Motor neuron (in vitro differentiated cells): ENCODE measurements at regions not wholly inside any gene's neighbourhood (a gene's known extent, or its start where the extent isn't known, plus 50 kb on each side); places are given as distances from the start of the nearest gene placed in this dataset.
"Not testable (repeated sequence)": the region's sequence is repeated elsewhere in the genome, so short reads cannot be mapped to it uniquely, and the experiment has no call there.

Experiments
- ATAC-seq, 8 experiments: fragments of 200-7000 bp; cut with Tn5 transposase; replicated peaks in 6 of 8; 2 replicates each; pipeline ENCODE4 v1.8.0; 2021; ENCODE audit warnings: mild to moderate bottlenecking in 8 of 8, moderate library complexity in 8 of 8
- H3K27ac ChIP-seq, 2 donors: fragments of 250-450 bp; sonication (Bioruptor Pico); 2 replicates each; pipeline ENCODE4 v1.9.0; 2021; ENCODE audit warnings: antibody characterized with exemption in 2 of 2, mild to moderate bottlenecking in 2 of 2, moderate library complexity in 1 of 2
- H3K4me1 ChIP-seq, 2 donors: fragments of 250-450 bp; sonication (Bioruptor Pico); replicated peaks in 1 of 2; 2 replicates each; pipeline ENCODE4 v1.6.1; 2021; ENCODE audit warnings: antibody characterized with exemption in 2 of 2, mild to moderate bottlenecking in 2 of 2, moderate library complexity in 1 of 2
- H3K4me3 ChIP-seq, 5 donors: fragments of 250-450 bp; sonication (Bioruptor Pico); 2 replicates each; pipeline ENCODE4 v1.9.0; 2021; ENCODE audit warnings: antibody characterized with exemption in 5 of 5, mild to moderate bottlenecking in 5 of 5, moderate library complexity in 4 of 5
- WGBS, 10 experiments: fragments of 450-650 bp; shearing (Covaris generic); methylation state at CpG; one replicate each; pipeline ENCODE4 v1.0.0; 2022; 5-methylcytosine and 5-hydroxymethylcytosine counted together
- in situ Hi-C, 9 experiments: fragments of 400-800 bp; cut with MboI; loops; one replicate each; pipeline ENCODE4 v1.15.0; 2021; ENCODE audit warnings: low sequenced_read_pairs in 9 of 9, low pct_unique_long_range_greater_than_20kb in 2 of 9; ENCODE audit not compliant: unreplicated experiment in 9 of 9

DNA sequence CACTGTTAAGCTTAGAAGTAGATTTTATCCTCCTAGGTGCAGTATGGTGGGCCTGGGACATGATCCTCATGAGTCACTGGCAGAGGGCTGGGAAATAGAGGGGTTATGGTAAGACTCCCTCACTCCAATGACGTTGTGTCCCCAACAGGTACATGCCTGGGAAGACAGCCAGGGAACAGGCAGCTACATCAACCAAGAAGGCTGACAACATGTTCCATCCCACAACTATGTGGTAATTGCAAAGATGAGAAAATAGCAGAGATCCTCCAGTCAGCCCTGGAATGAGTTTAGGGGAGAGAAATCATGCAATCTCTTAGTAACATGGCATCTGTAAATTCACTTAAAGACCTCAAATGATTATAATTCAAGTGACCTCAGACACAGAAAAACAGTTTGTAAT lies 114.4 kb upstream of the LIFR start:
- Histone ChIP-seq H3K27ac (no peak overlapping the region), H3K4me3 (no peak overlapping the region), H3K4me1 (no peaks in the 10 kb centered on the region)
- 20 to 83% (median 80%) methylated on average over 1 of the region's 1 CpG; no CpG with 5 or more reads in 6 of the 10 experiments for WGBS, 10 experiments
- no peak for ATAC-seq
- in situ Hi-C loops, result loop anchor here in 3 of 9 experiments (25.0 kb wide), 2 partner anchors 109 to 234 kb away; partner anchors contain the start of gene LIFR (in 3 of the 3)

DNA sequence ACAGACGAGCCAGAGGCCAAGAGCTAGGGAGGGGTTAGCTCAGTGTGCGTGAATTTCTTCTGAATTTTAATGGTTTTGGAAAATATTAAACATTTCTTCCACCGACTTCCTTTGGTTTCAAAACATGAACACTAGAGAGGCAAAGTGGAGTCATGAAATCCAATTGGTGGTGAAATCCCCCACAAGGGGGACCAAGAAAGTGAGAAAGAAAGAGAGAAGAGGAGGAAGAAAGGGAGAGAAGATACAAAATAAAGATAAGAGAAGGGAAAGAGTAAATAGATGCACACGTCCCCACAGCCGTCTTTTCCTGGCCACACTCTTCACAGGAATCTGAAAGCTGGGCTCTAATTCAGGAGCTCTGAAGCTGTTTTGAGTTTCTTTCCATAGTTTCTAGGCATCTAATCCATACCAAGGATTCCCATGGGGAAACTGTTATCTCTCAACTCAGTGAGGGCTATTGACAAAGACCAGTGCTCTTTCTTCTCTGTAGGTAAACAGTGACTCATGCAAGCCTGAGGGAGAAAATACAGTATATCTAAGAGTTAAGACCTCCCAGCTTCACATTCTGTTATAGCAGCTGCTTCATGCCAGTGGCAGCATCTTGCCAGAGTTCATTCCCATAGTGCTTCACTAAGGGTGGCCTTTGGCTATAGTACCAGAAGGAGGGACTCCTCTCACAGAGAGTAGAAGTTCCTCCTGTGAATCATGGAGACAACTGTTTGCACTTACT lies 115.8 kb upstream of the LIFR start:
- ATAC-seq, result peak in 3 of 8 experiments; percentile 5 to 87 (median 44)
- Histone ChIP-seq H3K4me1 (no peaks in the 10 kb centered on the region), H3K27ac (no peak overlapping the region), H3K4me3 (no peak overlapping the region)
- in situ Hi-C loops, result loop anchor here in 3 of 9 experiments (25.0 kb wide), 2 partner anchors 110 to 235 kb away; partner anchors contain the start of gene LIFR (in 3 of the 3)
- 62 to 100% (median 80%) methylated on average over 1 to 5 of the region's 5 CpGs; no CpG with 5 or more reads in 1 of the 10 experiments for WGBS, 10 experiments

DNA sequence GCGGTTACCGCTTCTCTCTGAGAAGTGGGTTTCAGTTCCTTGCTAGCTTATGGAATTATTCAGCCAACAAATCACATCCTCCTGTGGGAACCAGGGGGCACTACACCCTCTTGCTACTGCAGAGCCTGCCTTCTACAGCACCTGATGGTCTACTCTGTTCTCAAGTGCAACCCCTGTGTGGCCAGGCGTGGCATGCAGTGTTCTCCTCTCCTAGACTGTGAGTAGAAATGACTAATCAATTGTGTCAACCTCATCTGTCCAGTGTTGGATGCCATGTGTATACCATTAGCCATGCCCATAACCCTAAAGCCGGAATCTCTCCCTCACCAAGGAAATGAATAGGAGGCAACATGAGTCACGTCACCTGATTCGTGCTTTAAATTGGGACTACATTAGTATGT lies 117.2 kb upstream of the LIFR start:
- WGBS, 10 experiments, result 42 to 100% (median 100%) methylated on average over 1 to 4 of the region's 6 CpGs; no CpG with 5 or more reads in 3 of the 10 experiments
- no peak for ATAC-seq
- in situ Hi-C loops, result loop anchor here in 3 of 9 experiments (25.0 kb wide), 2 partner anchors 111 to 236 kb away; partner anchors contain the start of gene LIFR (in 3 of the 3)
- Histone ChIP-seq H3K4me3 (no peak overlapping the region), H3K27ac (no peak overlapping the region), H3K4me1 (no peaks in the 10 kb centered on the region)

DNA sequence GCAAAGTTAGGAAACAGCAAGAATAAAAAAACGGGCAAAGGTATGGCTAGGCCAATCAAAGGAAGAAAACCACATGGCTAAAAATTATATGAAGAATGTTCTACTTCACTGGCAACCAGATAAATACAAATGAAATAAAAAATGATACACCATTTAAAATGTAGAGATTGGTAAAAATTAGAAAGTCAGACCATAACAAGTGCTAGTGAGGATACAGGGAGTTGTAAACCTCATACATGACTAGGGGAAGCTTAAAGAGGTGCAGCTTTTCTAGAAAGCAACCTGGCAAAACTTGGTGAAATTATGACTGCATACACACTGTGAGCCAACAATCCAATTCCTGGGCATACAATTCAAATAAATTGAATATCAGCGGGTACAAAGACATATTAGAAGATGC lies 119.0 kb upstream of the LIFR start:
- in situ Hi-C loops, result loop anchor here in 1 of 9 experiments (25.0 kb wide), 1 partner anchor 137 kb away; no protein-coding TSS in a partner anchor
- no peak for ATAC-seq
- WGBS, 10 experiments, result 60 to 100% (median 81%) methylated on average over 1 to 2 of the region's 2 CpGs; no CpG with 5 or more reads in 1 of the 10 experiments
- no peak overlapping the region for H3K27ac ChIP-seq
- H3K4me1 ChIP-seq, result no peaks in the 10 kb centered on the region
- H3K4me3 ChIP-seq, result no peak overlapping the region

DNA sequence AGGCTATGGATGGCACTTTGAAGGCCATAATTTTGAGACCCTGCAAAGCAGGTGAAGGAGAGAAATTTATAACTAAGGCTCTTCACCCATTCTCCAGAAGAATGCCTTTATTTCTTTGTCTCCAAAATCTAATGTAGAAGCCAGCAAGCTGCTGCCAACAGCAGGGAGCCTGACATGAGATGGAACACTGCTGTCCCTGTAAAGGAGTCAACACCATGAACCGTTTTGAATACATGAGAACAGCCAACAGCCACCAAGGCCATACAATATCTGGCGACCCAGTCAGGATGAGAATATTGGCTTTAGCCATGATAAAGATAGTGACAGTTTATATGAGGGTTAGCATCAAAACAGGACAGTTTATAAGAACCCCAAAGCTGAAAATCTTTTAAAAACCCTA lies 121.2 kb upstream of the LIFR start:
- H3K4me1 ChIP-seq, result no peaks in the 10 kb centered on the region
- WGBS, 10 experiments, result 20 to 100% (median 60%) methylated on average over 1 to 2 of the region's 2 CpGs; no CpG with 5 or more reads in 1 of the 10 experiments
- ATAC-seq, result no peak
- in situ Hi-C loops, result loop anchor here in 1 of 9 experiments (25.0 kb wide), 1 partner anchor 135 kb away; no protein-coding TSS in a partner anchor
- no peak overlapping the region for H3K4me3 ChIP-seq
- H3K27ac ChIP-seq, result no peak overlapping the region

DNA sequence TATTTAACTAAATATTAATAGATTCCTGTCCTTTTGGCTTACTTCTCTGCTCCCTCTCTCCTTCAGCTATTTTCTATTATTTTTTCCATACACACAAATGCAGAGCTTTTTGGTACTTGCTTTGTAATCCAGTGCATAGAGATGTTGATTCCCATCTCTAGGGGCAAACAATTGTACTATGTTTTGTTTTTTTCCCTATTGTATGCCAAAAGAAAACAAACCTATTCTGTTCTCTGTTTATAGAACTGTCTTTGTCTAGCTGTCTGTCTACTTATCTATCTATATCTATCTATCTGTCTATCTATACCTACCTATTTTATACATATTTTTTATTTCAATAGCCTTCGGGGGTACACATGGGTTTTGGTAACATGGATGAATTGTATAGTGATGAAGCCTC lies 121.6 kb upstream of the LIFR start:
- ATAC-seq, result no peak
- in situ Hi-C loops, result loop anchor here in 1 of 9 experiments (25.0 kb wide), 1 partner anchor 134 kb away; no protein-coding TSS in a partner anchor
- Histone ChIP-seq H3K4me1 (no peaks in the 10 kb centered on the region), H3K27ac (no peak overlapping the region), H3K4me3 (no peak overlapping the region)
- WGBS, 10 experiments, result 40 to 100% (median 100%) methylated on average over 1 of the region's 1 CpG; no CpG with 5 or more reads in 3 of the 10 experiments

DNA sequence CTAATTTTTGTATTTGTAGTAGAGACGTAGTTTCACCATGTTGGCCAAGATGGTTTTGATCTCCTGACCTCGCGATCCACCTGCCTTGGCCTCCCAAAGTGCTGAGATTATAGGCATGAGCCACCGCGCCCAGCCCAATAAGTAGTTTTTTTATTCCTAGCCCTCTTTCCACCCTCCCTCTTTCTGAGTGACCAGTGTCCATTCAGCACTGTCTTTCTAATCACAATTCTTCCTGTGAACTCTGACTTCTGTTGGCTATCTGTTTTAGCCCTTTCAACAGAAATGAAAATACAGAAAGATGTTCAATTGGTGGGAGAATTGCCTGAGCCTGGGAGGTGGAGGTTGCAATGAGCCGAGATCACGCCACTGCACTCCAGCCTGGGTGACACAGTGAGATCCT lies 122.3 kb upstream of the LIFR start:
- not testable (repeated sequence) for H3K4me1 ChIP-seq, H3K4me3 ChIP-seq, ATAC-seq, H3K27ac ChIP-seq
- in situ Hi-C loops, result loop anchor here in 1 of 9 experiments (25.0 kb wide), 1 partner anchor 134 kb away; no protein-coding TSS in a partner anchor
- WGBS, 10 experiments, result 81 to 100% (median 90%) methylated on average over 1 to 6 of the region's 7 CpGs; no CpG with 5 or more reads in 1 of the 10 experiments

DNA sequence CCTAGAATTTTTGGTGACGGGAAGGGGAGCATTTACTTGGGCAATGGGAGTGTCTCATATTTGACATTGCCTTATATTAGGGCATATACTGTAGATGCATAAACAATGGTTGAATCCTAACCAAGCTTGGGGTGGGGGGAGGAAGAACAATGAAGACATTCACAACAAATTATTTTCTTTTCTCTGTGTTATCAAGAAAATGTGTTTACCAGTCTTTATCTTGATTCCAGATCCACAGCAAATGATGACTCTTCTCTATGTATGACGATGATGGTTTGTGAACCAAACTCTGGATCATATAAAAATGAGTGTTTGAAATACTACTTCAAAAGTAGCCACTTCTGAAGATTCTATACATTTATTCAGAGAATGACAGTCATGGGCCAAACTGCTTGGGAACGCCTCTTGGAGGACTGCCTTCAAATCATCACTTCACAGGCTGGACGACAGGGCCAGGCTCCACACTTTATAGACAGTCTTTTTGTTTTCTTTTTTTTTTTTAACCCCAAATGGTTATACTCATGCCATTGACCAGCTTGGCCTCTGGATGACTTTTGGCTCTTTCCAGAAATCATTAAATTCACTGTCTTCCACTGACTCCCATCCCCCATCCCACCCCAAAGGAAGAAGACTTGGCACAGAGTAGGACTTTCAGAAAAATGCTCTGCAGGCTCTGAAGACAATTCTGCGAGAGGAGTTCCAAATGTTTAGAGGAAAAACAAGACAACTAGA lies 123.8 kb upstream of the LIFR start:
- in situ Hi-C loops, result loop anchor here in 1 of 9 experiments (25.0 kb wide), 1 partner anchor 132 kb away; no protein-coding TSS in a partner anchor
- Histone ChIP-seq H3K4me1 (no peaks in the 10 kb centered on the region), H3K4me3 (no peak overlapping the region), H3K27ac (no peak overlapping the region)
- peak in 1 of 8 experiments; percentile 39 for ATAC-seq
- 67 to 94% (median 84%) methylated on average over 1 to 5 of the region's 5 CpGs for WGBS, 10 experiments

DNA sequence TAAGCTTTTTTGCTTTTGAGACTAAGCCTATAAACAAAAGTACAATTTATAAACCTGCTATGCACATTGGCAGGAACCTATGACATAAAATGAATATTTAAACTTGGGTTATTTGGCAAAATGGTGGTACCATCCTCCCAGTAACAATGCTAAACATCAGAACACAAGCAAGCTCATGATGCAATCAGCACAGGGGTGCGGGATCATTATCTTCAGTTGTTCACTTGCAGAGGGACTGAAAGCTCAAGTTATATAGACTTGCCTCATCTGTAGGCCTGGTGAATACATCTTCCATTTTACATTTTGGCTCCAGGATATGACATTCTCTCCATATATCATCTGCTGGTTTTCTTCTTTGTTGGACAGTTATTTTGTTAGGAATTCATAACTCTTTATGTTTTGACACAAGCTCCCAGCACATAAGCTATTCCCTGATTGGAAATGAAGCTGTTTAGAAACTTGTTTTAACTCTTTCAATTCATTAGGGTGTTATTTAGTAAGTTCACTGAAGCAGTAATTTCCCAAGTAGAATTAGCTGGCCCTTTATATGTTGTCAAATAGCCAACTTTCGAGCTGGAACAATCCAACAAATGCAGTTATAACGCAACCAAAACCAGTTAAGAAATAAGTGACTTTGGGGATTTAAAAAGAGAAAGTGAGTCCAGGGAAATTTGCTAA lies 124.7 kb upstream of the LIFR start:
- Histone ChIP-seq H3K27ac (no peak overlapping the region), H3K4me3 (no peak overlapping the region), H3K4me1 (no peaks in the 10 kb centered on the region)
- 37 to 100% (median 87%) methylated on average over 1 to 3 of the region's 3 CpGs for WGBS, 10 experiments
- ATAC-seq, result no peak
- in situ Hi-C loops, result loop anchor here in 1 of 9 experiments (25.0 kb wide), 1 partner anchor 131 kb away; no protein-coding TSS in a partner anchor

DNA sequence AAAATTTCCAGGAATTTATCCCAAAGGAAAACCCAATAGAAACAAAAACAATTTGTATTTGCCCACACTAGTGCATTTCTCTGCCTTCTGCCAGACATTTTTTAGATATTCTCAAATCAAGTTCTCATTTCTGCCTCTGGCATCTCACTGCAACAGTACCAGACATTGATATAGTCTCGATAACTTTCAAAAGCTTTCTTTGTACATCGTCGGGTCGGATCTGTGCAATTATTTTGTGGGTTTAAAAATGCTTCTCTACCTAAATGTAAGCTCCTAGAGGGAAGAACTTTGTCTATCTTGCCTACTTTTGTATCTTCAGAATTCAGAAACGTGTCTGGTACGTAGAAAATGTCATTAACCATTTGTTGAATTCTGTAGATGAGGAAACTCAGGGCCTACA lies 125.5 kb upstream of the LIFR start:
- in situ Hi-C loops, result loop anchor here in 1 of 9 experiments (25.0 kb wide), 1 partner anchor 130 kb away; no protein-coding TSS in a partner anchor
- Histone ChIP-seq H3K4me3 (no peak overlapping the region), H3K4me1 (no peaks in the 10 kb centered on the region), H3K27ac (no peak overlapping the region)
- WGBS, 10 experiments, result 62 to 98% (median 84%) methylated on average over 2 to 6 of the region's 6 CpGs
- no peak for ATAC-seq

DNA sequence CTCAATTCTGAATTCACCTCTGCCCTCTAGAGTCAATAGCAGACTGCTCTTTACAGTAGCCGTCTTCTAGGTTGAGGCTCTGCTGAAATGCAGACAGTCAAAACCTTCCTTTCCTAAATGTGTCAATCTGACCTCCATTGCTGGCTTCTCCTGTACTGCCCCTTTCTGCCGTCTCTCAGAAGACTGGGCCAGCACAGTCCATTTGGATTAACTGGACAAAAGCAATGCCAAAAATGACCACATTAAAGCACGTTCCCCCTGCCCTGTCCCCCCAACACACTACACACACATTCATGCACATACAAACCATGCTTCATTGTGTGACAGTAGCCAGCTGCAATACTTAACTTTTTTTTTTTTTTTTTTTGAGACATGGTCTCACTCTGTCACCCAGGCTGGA lies 130.2 kb upstream of the LIFR start:
- no peak for ATAC-seq
- Histone ChIP-seq H3K27ac (no peak overlapping the region), H3K4me1 (no peaks in the 10 kb centered on the region), H3K4me3 (no peak overlapping the region)
- in situ Hi-C loops, result loop anchor here in 1 of 9 experiments (25.0 kb wide), 1 partner anchor 126 kb away; no protein-coding TSS in a partner anchor
- 62 to 100% (median 91%) methylated on average over 1 to 3 of the region's 3 CpGs; no CpG with 5 or more reads in 3 of the 10 experiments for WGBS, 10 experiments

DNA sequence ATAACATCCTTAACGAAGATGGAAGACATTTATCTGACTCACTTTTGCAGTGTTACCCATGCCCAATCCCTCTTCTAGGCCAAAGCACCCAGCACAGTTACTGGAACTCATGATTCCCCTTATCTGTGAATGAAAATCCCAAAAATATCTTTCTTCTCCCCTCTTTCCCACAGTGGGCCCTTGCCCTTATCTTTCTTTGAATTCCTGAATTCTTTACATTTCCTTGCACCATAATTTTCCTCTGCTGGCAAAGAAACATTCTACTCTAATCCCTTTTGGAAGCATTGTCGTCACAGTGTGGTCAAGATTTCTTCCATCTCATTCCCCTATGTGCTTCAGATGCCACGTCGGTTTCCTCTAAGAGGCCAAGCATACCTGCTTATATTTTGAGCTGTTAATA lies 135.9 kb upstream of the LIFR start:
- no peak overlapping the region for H3K4me3 ChIP-seq
- no peak for ATAC-seq
- H3K27ac ChIP-seq, result no peak overlapping the region
- in situ Hi-C loops, result loop anchor here in 1 of 9 experiments (25.0 kb wide), 1 partner anchor 120 kb away; no protein-coding TSS in a partner anchor
- 57 to 100% (median 83%) methylated on average over 1 to 4 of the region's 4 CpGs; no CpG with 5 or more reads in 1 of the 10 experiments for WGBS, 10 experiments
- no peaks in the 10 kb centered on the region for H3K4me1 ChIP-seq
